OCI-LY3 (cell line): ENCODE measurements at regions not wholly inside any gene's neighbourhood (a gene's known extent, or its start where the extent isn't known, plus 50 kb on each side); places are given as distances from the start of the nearest gene placed in this dataset.

ENCODE experiments used
- CTCF ChIP-seq: fragments of 200-600, 300-600 bp; sonication (generic); IDR thresholded peaks from 2 replicates; pipeline ENCODE4 v1.5.1; 2014; ENCODE audit warnings: antibody characterized with exemption, low read length, low read depth
- EZH2phosphoT487 ChIP-seq: fragments of 200-600 bp; shearing (Covaris generic); IDR thresholded peaks from 2 replicates; pipeline ENCODE4 v1.6.1; 2018; ENCODE audit warnings: antibody characterized with exemption, mixed run types, low read depth

- no peak for TF ChIP-seq CTCF
- no peak for TF ChIP-seq EZH2phosphoT487
Measured at GRCh38 chr21:28832715-28833061, 160.0 kb downstream of the LTN1 start.
